ENCODE measurements at regions not wholly inside any gene's neighbourhood (a gene's known extent, or its start where the extent isn't known, plus 50 kb on each side); places are given as distances from the start of the nearest gene placed in this dataset.

GRCh38 chr2:18396329-18397010 is 164.0 kb downstream of the RDH14 start:
- Histone ChIP-seq H2AFZ (no peak overlapping the region), H4K20me1 (ENCODE audit: insufficient read depth) (no peaks in the 10 kb centered on the region), H3K9me2 (ENCODE audit: insufficient read depth) (no peaks in the 10 kb centered on the region), H3K4me2 (no peak overlapping the region), H3K27ac (no peak overlapping the region), H3K9me3 (ENCODE audit: insufficient read depth, low read depth) (no peaks in the 10 kb centered on the region; the same call in 1 of the 2 replicates), H3K79me2 (ENCODE audit: low read depth) (no peaks in the 10 kb centered on the region), H3K36me3 (ENCODE audit: low read depth) (no peaks in the 10 kb centered on the region), H3K4me1 (replicated peaks; ENCODE audit: insufficient read depth) (no peaks in the 10 kb centered on the region), H3F3A (ENCODE audit: insufficient read depth, low read depth) (no peaks in the 10 kb centered on the region), H3K27me3 (ENCODE audit: insufficient read depth, low read depth) (no peaks in the 10 kb centered on the region), H3K4me3 (no peak overlapping the region)
- ChIA-PET POLR2A (ENCODE audit: unreplicated experiment) (no interaction called here), CTCF (no interaction called here)
- BruUV-seq (replicated peaks), result no TSS peak
- intact Hi-C loops (cut with micrococcal nuclease; ENCODE audit: unreplicated experiment), result loop anchor here (1.0 kb wide), 1 partner anchor 17 kb away; no protein-coding TSS in a partner anchor
- no peak for TF ChIP-seq CTCF (conservative IDR thresholded peaks at IDR 0.05)
- no peak for TF ChIP-seq EZH2 (IDR thresholded peaks at IDR 0.05; ENCODE audit: low read depth)
- DNase-seq, result no peak

GRCh38 chr2:18395555-18395954 is 164.9 kb downstream of the RDH14 start:
- Histone ChIP-seq H3K27ac (no peak overlapping the region), H2AFZ (no peak overlapping the region), H3K79me2 (ENCODE audit: low read depth) (no peaks in the 10 kb centered on the region), H3K4me1 (replicated peaks; ENCODE audit: insufficient read depth) (no peaks in the 10 kb centered on the region), H3K27me3 (ENCODE audit: insufficient read depth, low read depth) (no peaks in the 10 kb centered on the region), H3F3A (ENCODE audit: insufficient read depth, low read depth) (no peaks in the 10 kb centered on the region), H3K9me3 (ENCODE audit: insufficient read depth, low read depth) (no peaks in the 10 kb centered on the region; the same call in 1 of the 2 replicates), H3K4me3 (no peak overlapping the region), H3K9me2 (ENCODE audit: insufficient read depth) (no peaks in the 10 kb centered on the region), H4K20me1 (ENCODE audit: insufficient read depth) (no peaks in the 10 kb centered on the region), H3K36me3 (ENCODE audit: low read depth) (no peaks in the 10 kb centered on the region), H3K4me2 (no peak overlapping the region)
- BruUV-seq (replicated peaks), result no TSS peak
- DNase-seq, result no peak
- ChIA-PET CTCF (no interaction called here), POLR2A (ENCODE audit: unreplicated experiment) (no interaction called here)
- TF ChIP-seq EZH2 (IDR thresholded peaks at IDR 0.05; ENCODE audit: low read depth) (no peak), CTCF (conservative IDR thresholded peaks at IDR 0.05) (no peak)
- intact Hi-C loops (cut with micrococcal nuclease; ENCODE audit: unreplicated experiment), result no loop called here

GRCh38 chr2:18387441-18388206 is 172.8 kb downstream of the RDH14 start:
- H3K27ac ChIP-seq, result no peak overlapping the region
- peak; percentile 55 to 70 for DNase-seq
- BruUV-seq (replicated peaks), result no TSS peak
- H4K20me1 ChIP-seq (ENCODE audit: insufficient read depth), result no peaks in the 10 kb centered on the region
- H3K4me3 ChIP-seq, result no peak overlapping the region
- H3K27me3 ChIP-seq (ENCODE audit: insufficient read depth, low read depth), result no peaks in the 10 kb centered on the region
- no peaks in the 10 kb centered on the region for H3K79me2 ChIP-seq (ENCODE audit: low read depth)
- no peaks in the 10 kb centered on the region for H3F3A ChIP-seq (ENCODE audit: insufficient read depth, low read depth)
- no peak overlapping the region for H2AFZ ChIP-seq
- no peaks in the 10 kb centered on the region for H3K4me1 ChIP-seq (replicated peaks; ENCODE audit: insufficient read depth)
- H3K9me2 ChIP-seq (ENCODE audit: insufficient read depth), result no peaks in the 10 kb centered on the region
- TF ChIP-seq CTCF (conservative IDR thresholded peaks at IDR 0.05), result peak; percentile 98
- no peak for TF ChIP-seq EZH2 (IDR thresholded peaks at IDR 0.05; ENCODE audit: low read depth)
- ChIA-PET CTCF (interaction anchor here (0.7 kb wide), 1 partner anchor 542 kb away, joined by 4 read pairs; no protein-coding TSS in a partner anchor), POLR2A (ENCODE audit: unreplicated experiment) (no interaction called here)
- H3K36me3 ChIP-seq (ENCODE audit: low read depth), result no peaks in the 10 kb centered on the region
- no peaks in the 10 kb centered on the region for H3K9me3 ChIP-seq (ENCODE audit: insufficient read depth, low read depth)
- intact Hi-C loops (cut with micrococcal nuclease; ENCODE audit: unreplicated experiment), result loop anchor here (1.0 to 5.0 kb wide), 4 partner anchors 135 to 1711 kb away; no protein-coding TSS in a partner anchor
- H3K4me2 ChIP-seq, result no peak overlapping the region

All from PC-9 (cell line).